Activated CD4-positive, alpha-beta memory T cell treated with anti-CD3 and anti-CD28 coated beads for 36 hours (primary cell): ENCODE measurements at regions not wholly inside any gene's neighbourhood (a gene's known extent, or its start where the extent isn't known, plus 50 kb on each side); places are given as distances from the start of the nearest gene placed in this dataset.

Source experiments
- CTCF ChIA-PET: fragments of 350-600 bp; sonication (Branson Sonifier 250); formaldehyde crosslinking; loops from one replicate; lab custom pipeline; 2021; ENCODE audit warnings: antibody characterized with exemption, inconsistent platforms; lab: Charles Lee
- POLR2A ChIA-PET: fragments of 350-600 bp; sonication (Branson Sonifier 250); formaldehyde crosslinking; loops from one replicate; lab custom pipeline; 2021; ENCODE audit warnings: antibody characterized with exemption; lab: Charles Lee
- DNase-seq: peaks from one replicate; pipeline ENCODE4 v3.0.0-alpha.2; 2020
- H3K27ac Mint-ChIP-seq: one replicate; pipeline ENCODE4 v1.8.0; 2021; ENCODE audit warnings: mixed read lengths
- H3K27me3 Mint-ChIP-seq: one replicate; pipeline ENCODE4 v1.8.0; 2021; ENCODE audit warnings: mixed read lengths
- H3K36me3 Mint-ChIP-seq: one replicate; pipeline ENCODE4 v1.8.0; 2021; ENCODE audit warnings: mixed read lengths
- H3K4me1 Mint-ChIP-seq: one replicate; pipeline ENCODE4 v1.8.0; 2021; ENCODE audit warnings: low read depth, mixed read lengths
- H3K4me3 Mint-ChIP-seq: one replicate; pipeline ENCODE4 v1.8.0; 2021; ENCODE audit warnings: mild to moderate bottlenecking, mixed read lengths
- H3K9me3 Mint-ChIP-seq: one replicate; pipeline ENCODE4 v1.8.0; 2021; ENCODE audit warnings: mixed read lengths
- intact Hi-C: fragments of 100-400 bp; cut with micrococcal nuclease; formaldehyde crosslinking; loops from one replicate; pipeline ENCODE4 v1.15.1; 2023

DNA sequence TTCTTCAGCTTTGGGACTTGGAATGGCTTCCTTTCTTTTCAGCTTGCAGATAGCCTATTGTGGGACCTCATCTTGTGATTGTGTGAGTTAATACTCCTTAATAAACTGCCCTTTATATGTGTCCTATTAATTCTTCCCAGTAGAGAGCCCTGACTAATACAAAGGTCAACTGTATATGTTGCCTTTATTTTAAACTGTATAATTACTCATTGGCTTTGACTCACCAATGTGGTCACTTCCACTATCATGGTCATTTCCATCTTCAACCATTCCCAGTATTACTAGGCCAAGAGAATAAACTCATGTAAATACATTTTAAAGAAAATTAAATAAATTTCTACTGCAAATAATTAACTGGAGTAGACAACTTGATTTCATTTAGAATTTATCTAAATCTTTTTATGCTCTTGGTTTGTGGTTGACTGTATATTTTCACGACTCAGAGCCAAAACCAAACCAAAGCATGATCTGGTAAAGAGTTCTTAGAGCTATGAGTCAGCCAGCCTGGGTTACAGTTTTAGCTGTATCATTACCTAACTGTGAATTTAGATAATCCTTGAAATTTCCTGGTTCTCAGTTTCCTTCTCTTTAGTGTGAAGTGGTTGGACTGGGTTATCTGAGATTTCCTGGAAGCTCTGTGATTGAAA lies 188.4 kb downstream of the PPP1R3A start:
- ChIA-PET CTCF (no interaction called here), POLR2A (no interaction called here)
- no peaks in the 10 kb centered on the region for H3K9me3 Mint-ChIP-seq
- no peaks in the 10 kb centered on the region for H3K27me3 Mint-ChIP-seq
- H3K4me3 Mint-ChIP-seq: no peak overlapping the region
- DNase-seq: no peak
- intact Hi-C loops: no loop called here
- H3K27ac Mint-ChIP-seq: no peak overlapping the region
- H3K36me3 Mint-ChIP-seq: no peaks in the 10 kb centered on the region
- no peaks in the 10 kb centered on the region for H3K4me1 Mint-ChIP-seq

DNA sequence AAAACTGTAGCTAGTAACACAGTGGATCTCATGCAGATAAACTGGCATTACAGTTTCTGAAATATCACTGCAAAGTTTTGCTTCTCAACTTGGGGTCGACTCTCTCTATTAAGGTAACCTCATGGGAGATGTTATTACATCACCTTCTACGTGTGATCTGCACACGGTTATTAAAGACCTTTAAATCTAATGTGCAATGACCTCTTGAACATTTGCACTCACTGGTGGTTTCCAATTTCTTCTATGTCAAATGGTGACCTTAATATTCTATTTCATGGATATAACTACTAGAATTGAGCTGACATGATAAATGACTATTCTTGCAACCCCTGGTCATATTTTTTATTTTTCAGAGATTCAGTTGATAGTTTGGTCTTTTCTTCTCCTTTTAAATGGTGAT lies 191.3 kb downstream of the PPP1R3A start:
- ChIA-PET POLR2A (no interaction called here), CTCF (no interaction called here)
- H3K4me1 Mint-ChIP-seq: no peaks in the 10 kb centered on the region
- no peak overlapping the region for H3K27ac Mint-ChIP-seq
- no peaks in the 10 kb centered on the region for H3K36me3 Mint-ChIP-seq
- no peaks in the 10 kb centered on the region for H3K27me3 Mint-ChIP-seq
- no peak overlapping the region for H3K4me3 Mint-ChIP-seq
- no peak for DNase-seq
- intact Hi-C loops: no loop called here
- H3K9me3 Mint-ChIP-seq: no peaks in the 10 kb centered on the region

DNA sequence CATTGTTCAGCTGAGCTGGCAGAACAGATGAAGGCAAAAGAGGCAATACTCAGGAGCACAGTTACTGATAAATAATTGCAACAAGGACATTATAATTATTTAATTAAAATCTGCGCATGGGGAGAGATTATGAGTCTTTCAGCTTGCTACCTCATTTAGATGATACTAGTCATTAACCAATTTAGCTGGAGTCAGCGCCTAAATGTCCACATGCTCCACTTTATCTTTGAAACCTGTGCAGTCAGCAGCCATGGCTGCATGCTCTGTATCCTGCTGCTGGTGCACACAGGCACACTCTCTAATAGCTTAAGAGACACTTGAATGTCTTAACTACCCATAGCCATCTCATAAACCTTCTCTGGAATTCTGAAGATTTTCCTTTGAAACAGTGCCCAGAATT lies 196.8 kb downstream of the PPP1R3A start:
- POLR2A ChIA-PET: no interaction called here
- intact Hi-C loops: no loop called here

DNA sequence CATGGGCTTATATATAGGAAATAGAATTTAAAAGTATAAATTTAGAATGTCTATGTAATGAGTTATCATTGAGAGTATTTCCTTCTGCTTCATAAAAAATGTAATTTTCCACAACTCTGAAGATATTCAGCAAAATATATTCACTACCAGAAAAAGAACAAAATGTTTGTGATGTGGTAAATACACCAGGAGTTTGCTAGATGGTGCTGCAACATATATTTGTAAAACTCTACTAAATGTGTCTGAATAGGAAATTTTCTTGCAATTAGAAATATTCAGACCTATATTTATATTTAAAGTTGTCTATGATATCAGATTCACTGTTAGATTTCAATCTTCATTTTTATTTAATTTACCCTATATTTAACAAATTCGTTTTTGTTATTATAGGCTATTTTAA lies 201.1 kb downstream of the PPP1R3A start:
- CTCF ChIA-PET: no interaction called here
- Mint-ChIP-seq H3K27ac (no peak overlapping the region), H3K27me3 (no peaks in the 10 kb centered on the region), H3K4me3 (no peak overlapping the region), H3K4me1 (no peaks in the 10 kb centered on the region), H3K36me3 (no peaks in the 10 kb centered on the region), H3K9me3 (no peaks in the 10 kb centered on the region)
- intact Hi-C loops: loop anchor here (10.0 kb wide), 1 partner anchor 293 kb away; no protein-coding TSS in a partner anchor
- POLR2A ChIA-PET: no interaction called here
- DNase-seq: no peak

More for the DNA sequence above, 196.8 kb downstream of the PPP1R3A start:
- Mint-ChIP-seq H3K9me3 (no peaks in the 10 kb centered on the region), H3K27ac (no peak overlapping the region), H3K36me3 (no peaks in the 10 kb centered on the region), H3K27me3 (no peaks in the 10 kb centered on the region), H3K4me1 (no peaks in the 10 kb centered on the region), H3K4me3 (no peak overlapping the region)
- no peak for DNase-seq
- CTCF ChIA-PET: no interaction called here

DNA sequence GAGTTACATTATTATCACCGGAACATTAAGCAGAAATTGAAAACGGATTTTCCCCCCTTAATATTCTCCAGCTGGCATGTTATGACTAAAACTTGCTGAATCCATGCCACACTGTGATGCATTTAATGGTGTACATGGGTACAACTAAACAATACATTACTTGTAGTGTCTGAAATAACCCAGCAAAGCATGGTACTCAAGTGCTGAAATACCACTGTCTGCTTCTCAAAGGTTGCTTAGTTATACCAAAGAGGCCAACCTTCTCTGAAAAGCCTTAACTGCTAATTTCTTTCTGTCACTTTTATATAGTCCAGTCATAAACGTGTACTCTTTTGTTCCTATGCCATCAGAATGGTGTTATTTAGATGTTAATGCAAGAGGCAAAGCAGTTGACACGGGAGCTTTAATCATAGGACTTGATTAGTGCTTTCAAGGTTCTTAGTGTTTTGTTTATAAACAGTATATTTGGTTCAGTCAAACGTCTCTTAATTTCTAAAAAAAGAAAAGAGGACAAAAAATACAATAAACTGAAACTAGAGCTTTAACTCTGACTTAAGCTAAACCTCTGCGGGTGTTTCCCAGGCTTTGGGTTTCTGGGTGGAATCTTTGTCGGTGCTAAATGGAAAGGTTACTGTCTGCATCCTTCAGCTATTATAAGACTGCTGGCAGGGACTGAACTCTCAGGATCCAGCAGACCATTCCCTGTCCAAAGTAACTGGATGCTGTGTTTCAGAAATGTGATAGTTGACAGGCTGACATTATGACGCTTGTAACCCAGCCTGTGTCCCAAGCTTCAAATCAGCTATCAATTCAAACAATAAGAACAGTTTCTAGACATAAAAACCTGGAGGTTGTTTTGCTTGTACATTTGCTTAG lies 202.6 kb downstream of the PPP1R3A start:
- no peaks in the 10 kb centered on the region for H3K36me3 Mint-ChIP-seq
- no peaks in the 10 kb centered on the region for H3K9me3 Mint-ChIP-seq
- H3K4me3 Mint-ChIP-seq: no peak overlapping the region
- no peaks in the 10 kb centered on the region for H3K4me1 Mint-ChIP-seq
- ChIA-PET POLR2A (no interaction called here), CTCF (interaction anchor here (1.0 kb wide), 1 partner anchor 10 kb away, joined by 6 read pairs; no protein-coding TSS in a partner anchor)
- DNase-seq: no peak
- intact Hi-C loops: loop anchor here (10.0 kb wide), 1 partner anchor 291 kb away; no protein-coding TSS in a partner anchor
- no peaks in the 10 kb centered on the region for H3K27me3 Mint-ChIP-seq
- H3K27ac Mint-ChIP-seq: no peak overlapping the region

DNA sequence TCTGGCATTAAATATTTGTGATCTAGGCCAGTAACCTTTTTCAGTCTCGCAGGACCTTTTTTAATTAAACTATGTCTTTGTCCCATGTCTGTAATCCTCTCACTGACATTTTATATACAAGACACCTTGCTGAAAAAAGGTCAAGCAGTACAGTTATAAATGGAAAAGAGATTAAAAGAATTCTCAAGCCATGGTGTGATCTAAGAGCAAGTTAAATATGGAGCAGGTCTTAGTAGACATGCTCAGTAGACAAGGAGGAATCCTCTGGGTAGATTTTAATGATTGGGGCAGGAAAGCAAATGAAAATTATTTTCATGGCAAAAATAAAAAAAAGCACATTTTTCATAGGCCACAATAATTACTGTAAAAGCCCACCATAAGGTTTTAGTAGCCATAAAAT lies 203.5 kb downstream of the PPP1R3A start:
- H3K27ac Mint-ChIP-seq: no peak overlapping the region
- no peak for DNase-seq
- no peak overlapping the region for H3K4me3 Mint-ChIP-seq
- H3K9me3 Mint-ChIP-seq: no peaks in the 10 kb centered on the region
- ChIA-PET POLR2A (no interaction called here), CTCF (interaction anchor here (0.6 kb wide), 1 partner anchor 70 kb away, joined by 3 read pairs; no protein-coding TSS in a partner anchor)
- intact Hi-C loops: loop anchor here (10.0 kb wide), 1 partner anchor 290 kb away; no protein-coding TSS in a partner anchor
- peaks cover under 1% of the 10 kb centered on the region for H3K27me3 Mint-ChIP-seq
- H3K36me3 Mint-ChIP-seq: no peaks in the 10 kb centered on the region
- no peaks in the 10 kb centered on the region for H3K4me1 Mint-ChIP-seq

DNA sequence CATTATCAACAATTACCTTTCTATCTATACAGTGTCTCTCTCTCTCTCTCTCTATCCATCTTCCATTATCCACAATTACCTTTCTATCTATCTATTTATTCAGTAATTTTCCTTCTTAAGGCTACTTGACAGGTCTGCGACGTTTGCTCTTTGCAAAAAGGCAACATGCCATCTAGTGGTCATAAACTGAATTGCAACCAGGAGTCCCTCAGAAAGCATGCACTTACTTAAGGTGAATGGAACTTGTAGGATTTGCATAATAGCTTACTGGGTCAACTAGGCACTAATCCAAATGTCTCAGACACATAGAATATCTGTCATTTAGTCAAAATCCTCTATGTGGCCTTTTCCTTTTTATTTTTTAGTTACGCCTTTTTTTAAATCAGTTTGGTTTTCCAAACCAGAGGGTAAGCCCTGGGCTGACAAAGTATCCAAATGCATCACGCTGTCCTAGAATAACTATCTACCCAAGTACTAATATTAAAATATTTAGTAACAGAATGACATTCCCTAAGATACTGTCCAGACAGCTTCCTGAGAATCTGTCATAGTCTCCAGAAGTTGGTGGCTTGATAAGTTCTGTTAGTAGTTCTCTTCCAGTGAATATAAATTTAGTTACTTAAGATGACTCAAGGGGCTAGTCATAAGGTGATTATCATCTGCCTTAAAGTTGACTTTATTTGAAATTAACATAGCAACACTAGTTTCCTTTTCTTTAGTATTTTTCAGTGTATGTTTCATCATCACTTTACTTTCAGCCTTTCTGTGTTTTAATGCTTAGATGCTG lies 208.3 kb downstream of the PPP1R3A start:
- DNase-seq: peak; percentile 24

DNA sequence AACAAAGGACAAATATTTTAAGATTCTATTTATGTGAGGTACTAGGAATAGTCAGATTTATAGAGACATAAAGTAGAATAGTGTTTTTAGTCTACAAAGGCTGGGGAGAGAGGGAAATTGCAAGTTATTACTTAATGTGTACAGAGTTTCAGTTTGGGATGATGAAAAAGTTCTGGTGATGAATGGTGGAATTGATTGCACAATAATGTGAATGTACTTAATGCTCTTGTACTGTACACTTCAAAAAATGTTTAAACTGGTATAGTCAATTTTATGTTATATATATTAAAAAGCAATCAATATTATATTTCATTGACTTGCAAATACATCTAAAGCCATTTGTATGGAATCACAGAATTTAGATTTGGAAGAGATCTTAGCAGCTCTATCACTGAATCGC lies 213.4 kb downstream of the PPP1R3A start:
- Mint-ChIP-seq H3K4me1 (no peaks in the 10 kb centered on the region), H3K27me3 (peaks cover 4% of the 10 kb centered on the region), H3K9me3 (no peaks in the 10 kb centered on the region), H3K4me3 (no peak overlapping the region), H3K27ac (no peak overlapping the region), H3K36me3 (no peaks in the 10 kb centered on the region)
- CTCF ChIA-PET: interaction anchor here (1.7 kb wide), 1 partner anchor 11 kb away, joined by 6 read pairs; no protein-coding TSS in a partner anchor
- POLR2A ChIA-PET: no interaction called here
- intact Hi-C loops: loop anchor here (10.0 kb wide), 1 partner anchor 301 kb away; no protein-coding TSS in a partner anchor
- no peak for DNase-seq

More for the DNA sequence above, 208.3 kb downstream of the PPP1R3A start:
- Mint-ChIP-seq H3K36me3 (no peaks in the 10 kb centered on the region), H3K4me3 (no peak overlapping the region), H3K4me1 (no peaks in the 10 kb centered on the region), H3K27ac (no peak overlapping the region), H3K27me3 (peaks cover 4% of the 10 kb centered on the region), H3K9me3 (no peaks in the 10 kb centered on the region)
- intact Hi-C loops: loop anchor here (2.0 to 10.0 kb wide), 2 partner anchors 286 to 1160 kb away; no protein-coding TSS in a partner anchor
- ChIA-PET POLR2A (no interaction called here), CTCF (interaction anchor here (0.6 to 2.2 kb wide), 12 partner anchors 8 to 1160 kb away, joined by 3 to 7 read pairs (median 3); no protein-coding TSS in a partner anchor)

DNA sequence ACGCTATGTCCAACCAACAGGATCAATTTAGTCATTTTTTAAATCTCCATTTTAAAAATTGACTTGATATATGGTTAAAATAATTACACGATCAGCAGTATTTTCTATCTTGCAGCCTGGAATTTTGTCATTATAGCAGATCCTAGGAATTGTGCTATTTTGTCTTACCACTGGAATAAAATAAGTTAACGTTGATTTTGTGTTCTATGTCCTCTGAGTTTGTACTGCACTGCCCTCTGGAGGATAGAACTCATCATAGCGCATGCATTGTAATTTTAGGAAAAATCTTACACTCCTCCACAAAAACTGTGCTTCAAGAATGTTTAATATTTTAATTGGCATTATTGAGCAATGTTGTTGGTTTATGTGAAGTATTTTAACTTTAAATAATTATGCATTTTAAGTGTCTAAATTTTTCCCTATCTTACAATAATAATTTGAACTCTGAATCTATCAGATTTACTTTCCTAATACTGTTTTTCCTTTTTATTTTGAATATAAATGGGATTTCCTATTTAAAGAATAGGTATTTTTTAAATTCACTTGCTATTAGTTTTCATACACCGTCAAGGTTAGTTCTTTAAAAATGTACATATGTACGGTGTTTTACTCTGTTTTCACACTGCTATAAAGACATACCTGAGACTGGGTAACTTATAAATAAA lies 220.1 kb downstream of the PPP1R3A start:
- DNase-seq: no peak
- Mint-ChIP-seq H3K9me3 (no peaks in the 10 kb centered on the region), H3K27ac (no peak overlapping the region), H3K36me3 (no peaks in the 10 kb centered on the region), H3K4me3 (no peak overlapping the region), H3K4me1 (no peaks in the 10 kb centered on the region), H3K27me3 (no peaks in the 10 kb centered on the region)
- ChIA-PET POLR2A (no interaction called here), CTCF (no interaction called here)
- intact Hi-C loops: no loop called here

DNA sequence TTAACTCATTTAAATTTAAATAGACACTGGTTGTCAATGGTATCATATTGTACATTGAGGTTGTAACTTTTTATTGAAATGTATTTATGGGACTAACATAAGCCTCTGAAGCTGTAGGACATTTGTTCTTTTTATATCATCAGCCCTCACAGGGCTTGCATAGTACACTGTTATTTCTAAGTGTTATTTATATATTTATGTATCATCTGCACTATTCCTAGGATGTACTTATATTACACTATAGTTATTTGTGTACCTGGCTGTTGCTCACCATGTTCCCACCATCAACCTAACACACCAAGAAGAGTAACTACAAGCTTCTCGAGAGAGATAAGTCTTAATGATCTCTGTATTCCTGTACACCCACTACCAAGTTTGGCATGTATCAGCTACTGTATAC lies 224.7 kb downstream of the PPP1R3A start:
- Mint-ChIP-seq H3K9me3 (no peaks in the 10 kb centered on the region), H3K36me3 (no peaks in the 10 kb centered on the region), H3K27me3 (no peaks in the 10 kb centered on the region), H3K27ac (no peak overlapping the region), H3K4me1 (no peaks in the 10 kb centered on the region), H3K4me3 (no peak overlapping the region)
- intact Hi-C loops: no loop called here
- CTCF ChIA-PET: interaction anchor here (1.4 kb wide), 1 partner anchor 17 kb away, joined by 3 read pairs; no protein-coding TSS in a partner anchor
- POLR2A ChIA-PET: no interaction called here
- no peak for DNase-seq

DNA sequence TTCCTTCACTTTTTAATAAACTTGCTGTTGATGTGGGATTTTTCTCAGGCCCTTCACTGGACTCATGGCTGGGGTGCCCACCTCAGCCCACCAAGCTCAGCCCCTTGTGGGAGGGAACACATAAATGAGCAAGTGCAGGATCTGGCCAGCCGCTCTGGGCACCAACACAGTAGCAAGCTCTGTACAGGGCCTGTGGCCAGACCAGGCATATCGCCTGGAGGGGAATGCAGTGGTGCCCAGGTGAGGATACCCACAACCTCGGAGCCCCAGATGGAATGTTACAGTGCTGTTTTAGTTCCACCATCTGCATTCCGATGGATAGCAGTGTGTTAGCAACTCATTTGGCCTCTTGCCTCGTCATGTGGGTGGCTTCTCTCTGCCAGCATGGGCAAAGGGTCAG lies 234.6 kb downstream of the PPP1R3A start:
- DNase-seq: no peak
- H3K27ac Mint-ChIP-seq: no peak overlapping the region
- no peaks in the 10 kb centered on the region for H3K27me3 Mint-ChIP-seq
- intact Hi-C loops: no loop called here
- no peaks in the 10 kb centered on the region for H3K4me1 Mint-ChIP-seq
- H3K4me3 Mint-ChIP-seq: no peak overlapping the region
- H3K9me3 Mint-ChIP-seq: peaks cover 2% of the 10 kb centered on the region
- ChIA-PET CTCF (no interaction called here), POLR2A (no interaction called here)
- H3K36me3 Mint-ChIP-seq: no peaks in the 10 kb centered on the region
